Stimulated activated CD8-positive, alpha-beta memory T cell treated with anti-CD3 and anti-CD28 coated beads, Interleukin-2, amount 100 ng/mL, for 1 hour (primary cell): ENCODE measurements at regions not wholly inside any gene's neighbourhood (a gene's known extent, or its start where the extent isn't known, plus 50 kb on each side); places are given as distances from the start of the nearest gene placed in this dataset.
"Not testable (repeated sequence)": the region's sequence is repeated elsewhere in the genome, so short reads cannot be mapped to it uniquely, and the experiment has no call there.

ENCODE experiments used
- DNase-seq, 2 donors: peaks; one replicate each; pipeline ENCODE4 v3.0.0-alpha.2; 2020; ENCODE audit warnings: low read depth in 2 of 2

GRCh38 chr2:212786088-212786487, 247.5 kb upstream of the ERBB4 start:
- not testable (repeated sequence) for DNase-seq

- DNase-seq = no peak
Observed at GRCh38 chr2:212777020-212777491, 238.5 kb upstream of the ERBB4 start.

- DNase-seq = no peak
Observed at GRCh38 chr2:212773808-212774339, 235.3 kb upstream of the ERBB4 start.

GRCh38 chr2:212770240-212770639, 231.6 kb upstream of the ERBB4 start:
- DNase-seq = no peak

- no peak for DNase-seq
Observed at GRCh38 chr2:212766921-212767320, 228.3 kb upstream of the ERBB4 start.

- no peak for DNase-seq
Observed at GRCh38 chr2:212752730-212753351, 214.2 kb upstream of the ERBB4 start.

- DNase-seq = no peak
Observed at GRCh38 chr2:212745359-212745758, 206.8 kb upstream of the ERBB4 start.

- DNase-seq = no peak
Observed at GRCh38 chr2:212737392-212738172, 199.0 kb upstream of the ERBB4 start.

- DNase-seq = no peak
Observed at GRCh38 chr2:212736385-212736726, 197.8 kb upstream of the ERBB4 start.

- no peak for DNase-seq
Observed at GRCh38 chr2:212733273-212733672, 194.7 kb upstream of the ERBB4 start.

- no peak for DNase-seq
Observed at GRCh38 chr2:212732860-212733259, 194.3 kb upstream of the ERBB4 start.

GRCh38 chr2:212730994-212731393, 192.4 kb upstream of the ERBB4 start:
- no peak for DNase-seq

GRCh38 chr2:212728717-212729116, 190.1 kb upstream of the ERBB4 start:
- DNase-seq = no peak

- no peak for DNase-seq
Observed at GRCh38 chr2:212727751-212728150, 189.1 kb upstream of the ERBB4 start.

GRCh38 chr2:212726403-212726802, 187.8 kb upstream of the ERBB4 start:
- DNase-seq = no peak

- DNase-seq = no peak
Observed at GRCh38 chr2:212725180-212725579, 186.6 kb upstream of the ERBB4 start.

GRCh38 chr2:212723226-212723625, 184.6 kb upstream of the ERBB4 start:
- no peak for DNase-seq

- DNase-seq = no peak
Observed at GRCh38 chr2:212722046-212722445, 183.4 kb upstream of the ERBB4 start.

GRCh38 chr2:212721026-212721451, 182.4 kb upstream of the ERBB4 start:
- no peak for DNase-seq

- DNase-seq = not testable (repeated sequence)
Observed at GRCh38 chr2:212715411-212715810, 176.8 kb upstream of the ERBB4 start.

- DNase-seq = no peak
Observed at GRCh38 chr2:212713681-212714080, 175.1 kb upstream of the ERBB4 start.

GRCh38 chr2:212712991-212713390, 174.4 kb upstream of the ERBB4 start:
- DNase-seq = no peak

- DNase-seq = no peak
Observed at GRCh38 chr2:212712466-212712865, 173.9 kb upstream of the ERBB4 start.
